ENCODE measurements at regions not wholly inside any gene's neighbourhood (a gene's known extent, or its start where the extent isn't known, plus 50 kb on each side); places are given as distances from the start of the nearest gene placed in this dataset.

DNA sequence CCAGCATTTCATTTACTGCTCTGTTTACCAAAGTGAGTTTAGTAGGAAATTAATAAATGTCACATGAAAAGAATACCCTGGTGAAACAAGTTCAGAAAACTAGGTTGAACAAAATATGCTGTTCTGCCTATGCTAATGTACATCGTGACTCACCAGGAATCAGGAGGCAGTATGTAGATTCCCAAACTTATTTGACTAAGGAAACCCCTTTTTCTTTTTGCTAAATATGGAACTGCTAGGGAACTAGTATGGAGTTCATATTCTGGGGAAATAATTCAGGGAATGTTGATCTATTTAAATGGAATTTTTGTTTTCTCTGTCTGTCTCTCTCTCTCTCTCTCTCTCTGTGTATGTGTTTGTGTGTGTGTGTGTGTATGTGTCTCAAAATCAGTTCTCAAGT lies 49.9 kb upstream of the EXOC4 start:
- TF ChIP-seq, protein P1, sequence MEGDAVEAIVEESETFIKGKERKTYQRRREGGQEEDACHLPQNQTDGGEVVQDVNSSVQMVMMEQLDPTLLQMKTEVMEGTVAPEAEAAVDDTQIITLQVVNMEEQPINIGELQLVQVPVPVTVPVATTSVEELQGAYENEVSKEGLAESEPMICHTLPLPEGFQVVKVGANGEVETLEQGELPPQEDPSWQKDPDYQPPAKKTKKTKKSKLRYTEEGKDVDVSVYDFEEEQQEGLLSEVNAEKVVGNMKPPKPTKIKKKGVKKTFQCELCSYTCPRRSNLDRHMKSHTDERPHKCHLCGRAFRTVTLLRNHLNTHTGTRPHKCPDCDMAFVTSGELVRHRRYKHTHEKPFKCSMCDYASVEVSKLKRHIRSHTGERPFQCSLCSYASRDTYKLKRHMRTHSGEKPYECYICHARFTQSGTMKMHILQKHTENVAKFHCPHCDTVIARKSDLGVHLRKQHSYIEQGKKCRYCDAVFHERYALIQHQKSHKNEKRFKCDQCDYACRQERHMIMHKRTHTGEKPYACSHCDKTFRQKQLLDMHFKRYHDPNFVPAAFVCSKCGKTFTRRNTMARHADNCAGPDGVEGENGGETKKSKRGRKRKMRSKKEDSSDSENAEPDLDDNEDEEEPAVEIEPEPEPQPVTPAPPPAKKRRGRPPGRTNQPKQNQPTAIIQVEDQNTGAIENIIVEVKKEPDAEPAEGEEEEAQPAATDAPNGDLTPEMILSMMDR (conservative IDR thresholded peaks at IDR 0.05; ENCODE audit: low read length): no peak
- no peak for TF ChIP-seq EZH2phosphoT487 (IDR thresholded peaks at IDR 0.05; ENCODE audit: borderline replicate concordance)

Data from Loucy (cell line).